Endothelial cell of hepatic sinusoid (primary cell): ENCODE measurements at regions not wholly inside any gene's neighbourhood (a gene's known extent, or its start where the extent isn't known, plus 50 kb on each side); places are given as distances from the start of the nearest gene placed in this dataset.
"Not testable (repeated sequence)": the region's sequence is repeated elsewhere in the genome, so short reads cannot be mapped to it uniquely, and the experiment has no call there.

ENCODE experiments used
- in situ Hi-C: cut with HindIII; loops from 2 replicates; pipeline ENCODE4 v1.10.0; 2017; ENCODE audit warnings: low sequenced_read_pairs

GRCh38 chrX:146994163-146994562 is 179.6 kb upstream of the CXorf51A start:
- in situ Hi-C loops: no loop called here

GRCh38 chrX:146973283-146973682 is 158.7 kb upstream of the CXorf51A start:
- in situ Hi-C loops: no loop called here

GRCh38 chrX:146967306-146967705 is 152.8 kb upstream of the CXorf51A start:
- in situ Hi-C loops: loop anchor here (5.0 kb wide), 1 partner anchor 60 kb away; no protein-coding TSS in a partner anchor

GRCh38 chrX:146956760-146957159 is 142.2 kb upstream of the CXorf51A start:
- in situ Hi-C loops: no loop called here

- in situ Hi-C loops: no loop called here
Measured at GRCh38 chrX:146934256-146934655, 119.7 kb upstream of the CXorf51A start.

- in situ Hi-C loops: not testable (repeated sequence)
Measured at GRCh38 chrX:146932997-146933396, 118.5 kb upstream of the CXorf51A start.

- in situ Hi-C loops: no loop called here
Measured at GRCh38 chrX:146921204-146921603, 106.7 kb upstream of the CXorf51A start.

GRCh38 chrX:146907391-146908240 is 93.1 kb upstream of the CXorf51A start:
- in situ Hi-C loops: loop anchor here (5.0 kb wide), 1 partner anchor 60 kb away; no protein-coding TSS in a partner anchor

GRCh38 chrX:146906166-146906565 is 91.6 kb upstream of the CXorf51A start:
- in situ Hi-C loops: loop anchor here (5.0 kb wide), 1 partner anchor 61 kb away; no protein-coding TSS in a partner anchor

GRCh38 chrX:146887020-146887419 is 72.5 kb upstream of the CXorf51A start:
- in situ Hi-C loops: no loop called here

GRCh38 chrX:146881521-146881920 is 67.0 kb upstream of the CXorf51A start:
- in situ Hi-C loops: loop anchor here (5.0 kb wide), 1 partner anchor 71 kb away; no protein-coding TSS in a partner anchor

- in situ Hi-C loops: not testable (repeated sequence)
Measured at GRCh38 chrX:146866846-146867245, 52.3 kb upstream of the CXorf51A start.

GRCh38 chrX:146865734-146866133 is 51.2 kb upstream of the CXorf51A start:
- in situ Hi-C loops: not testable (repeated sequence)
